SH-SY5Y (cell line): ENCODE measurements at regions not wholly inside any gene's neighbourhood (a gene's known extent, or its start where the extent isn't known, plus 50 kb on each side); places are given as distances from the start of the nearest gene placed in this dataset.

Source experiments
- GATA2 ChIP-seq: IDR thresholded peaks from 2 replicates; pipeline ENCODE4 v1.6.1; 2011; ENCODE audit warnings: mild to moderate bottlenecking, low read depth, low read length
- GATA3 ChIP-seq: IDR thresholded peaks from 2 replicates; pipeline ENCODE4 v1.6.1; 2011; ENCODE audit warnings: low read depth, mild to moderate bottlenecking, low read length, moderate library complexity

- TF ChIP-seq GATA3: no peak
- peak; percentile 49 for TF ChIP-seq GATA2
Observed at GRCh38 chr1:37257646-37258045, 216.7 kb upstream of the ZC3H12A start.

GRCh38 chr1:37258068-37258467 is 216.3 kb upstream of the ZC3H12A start:
- no peak for TF ChIP-seq GATA3

GRCh38 chr1:37259019-37259418 is 215.4 kb upstream of the ZC3H12A start:
- no peak for TF ChIP-seq GATA3
- no peak for TF ChIP-seq GATA2

- TF ChIP-seq GATA2 (no peak), GATA3 (no peak)
Observed at GRCh38 chr1:37261129-37261528, 213.3 kb upstream of the ZC3H12A start.

GRCh38 chr1:37262439-37263170 is 211.8 kb upstream of the ZC3H12A start:
- no peak for TF ChIP-seq GATA3
- no peak for TF ChIP-seq GATA2

- no peak for TF ChIP-seq GATA2
- TF ChIP-seq GATA3: no peak
Observed at GRCh38 chr1:37265156-37265555, 209.2 kb upstream of the ZC3H12A start.

GRCh38 chr1:37265786-37266667 is 208.4 kb upstream of the ZC3H12A start:
- peak; percentile 79 for TF ChIP-seq GATA3
- TF ChIP-seq GATA2: peak; percentile 95

- TF ChIP-seq GATA2 (peak; percentile 86), GATA3 (no peak)
Observed at GRCh38 chr1:37267111-37267835, 207.1 kb upstream of the ZC3H12A start.

GRCh38 chr1:37270639-37271038 is 203.7 kb upstream of the ZC3H12A start:
- no peak for TF ChIP-seq GATA3
- no peak for TF ChIP-seq GATA2

- no peak for TF ChIP-seq GATA2
- TF ChIP-seq GATA3: no peak
Observed at GRCh38 chr1:37272626-37273025, 201.8 kb upstream of the ZC3H12A start.

- TF ChIP-seq GATA3: no peak
- TF ChIP-seq GATA2: no peak
Observed at GRCh38 chr1:37274486-37274885, 199.9 kb upstream of the ZC3H12A start.

GRCh38 chr1:37274938-37275631 is 199.3 kb upstream of the ZC3H12A start:
- TF ChIP-seq GATA3: no peak
- peak; percentile 15; the same call in 1 of the 2 replicates for TF ChIP-seq GATA2

- TF ChIP-seq GATA2: no peak
- TF ChIP-seq GATA3: no peak
Observed at GRCh38 chr1:37277366-37277765, 197.0 kb upstream of the ZC3H12A start.

- TF ChIP-seq GATA3 (no peak), GATA2 (no peak)
Observed at GRCh38 chr1:37281354-37281753, 193.0 kb upstream of the ZC3H12A start.

- TF ChIP-seq GATA3 (no peak), GATA2 (no peak)
Observed at GRCh38 chr1:37282764-37283163, 191.6 kb upstream of the ZC3H12A start.
